ENCODE measurements at regions not wholly inside any gene's neighbourhood (a gene's known extent, or its start where the extent isn't known, plus 50 kb on each side); places are given as distances from the start of the nearest gene placed in this dataset.
A peak's percentile ranks its signal among the peaks of the same experiment; 100 is the strongest.

DNA sequence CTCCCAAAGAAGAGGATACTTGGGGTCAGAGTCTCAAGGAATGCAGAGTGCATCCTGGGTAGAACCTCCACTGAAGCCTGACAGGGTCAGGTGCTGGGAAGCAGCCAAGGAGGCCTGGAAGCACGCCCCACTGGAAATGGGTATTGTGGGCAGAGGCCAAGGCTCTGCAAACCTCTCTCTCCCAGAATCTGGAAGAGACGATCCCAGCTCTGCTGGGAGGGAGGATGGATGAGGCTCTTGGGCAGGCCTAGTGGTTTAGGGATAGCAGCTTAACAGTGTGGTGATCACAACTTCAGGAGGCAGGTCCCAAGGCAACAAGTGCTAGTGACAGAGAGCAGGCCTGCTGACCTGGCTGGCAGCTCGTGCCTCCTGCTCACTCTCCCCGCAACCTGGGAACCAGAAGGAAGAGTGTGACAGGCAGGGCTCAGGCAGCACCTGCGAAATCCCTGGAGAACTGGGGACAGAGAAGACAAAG, 641.0 kb downstream of the PLPP3 start:
- ATAC-seq (peak; percentile 76), DNase-seq (ENCODE audit: missing footprints) (peak; percentile 55)
- intact Hi-C loops (cut with DNase I), result loop anchor here (10.0 kb wide), 1 partner anchor 416 kb away; no protein-coding TSS in a partner anchor

DNA sequence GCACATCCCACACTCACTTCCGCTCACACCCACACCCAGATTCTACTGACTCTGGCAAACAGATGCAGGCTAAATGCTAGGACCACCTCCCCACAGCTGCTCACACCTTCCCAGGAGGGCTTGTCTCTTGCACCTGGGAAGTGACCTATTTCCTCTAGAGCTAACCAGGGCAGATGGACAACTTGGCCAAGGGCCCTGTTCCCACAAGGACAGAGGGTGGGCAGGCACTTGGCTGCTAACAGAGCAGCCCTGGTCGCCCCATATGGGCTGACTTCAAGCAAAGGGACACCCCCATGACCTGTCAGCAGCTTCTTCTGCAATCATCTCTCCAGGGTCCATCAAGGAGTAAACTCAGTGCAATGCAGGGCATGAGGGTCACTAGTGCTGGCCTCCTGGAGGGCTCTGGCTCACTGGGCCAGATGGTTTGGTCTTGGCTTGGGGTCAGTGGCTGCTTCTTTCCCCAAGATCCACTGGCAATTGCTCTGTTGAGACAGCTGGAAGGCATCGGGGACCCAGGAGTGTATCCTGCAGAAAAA, 641.5 kb downstream of the PLPP3 start:
- peak; percentile 71 for ATAC-seq
- DNase-seq (ENCODE audit: missing footprints), result peak; percentile 49
- intact Hi-C loops (cut with DNase I), result loop anchor here (10.0 kb wide), 1 partner anchor 417 kb away; no protein-coding TSS in a partner anchor

DNA sequence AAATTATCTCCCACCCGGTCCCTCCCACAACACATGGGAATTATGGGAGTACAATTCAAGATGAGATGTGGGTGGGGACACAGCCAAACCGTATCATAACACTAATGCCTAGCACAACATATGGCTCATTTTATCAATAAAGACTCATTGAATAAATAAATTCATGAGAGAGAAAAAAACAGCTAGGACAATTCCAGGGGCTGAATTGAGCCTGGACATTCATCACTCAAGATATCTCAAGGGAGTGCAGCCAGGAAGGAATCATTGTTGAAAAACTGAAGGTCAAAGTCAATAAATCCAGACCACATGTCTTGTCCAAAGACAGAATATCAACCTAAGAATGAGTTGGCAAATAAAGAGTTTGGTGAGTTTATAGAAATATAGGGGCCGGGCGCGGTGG, 644.1 kb downstream of the PLPP3 start:
- intact Hi-C loops (cut with DNase I), result loop anchor here (10.0 kb wide), 1 partner anchor 420 kb away; no protein-coding TSS in a partner anchor
- no peak for DNase-seq (ENCODE audit: missing footprints)
- no peak for ATAC-seq

DNA sequence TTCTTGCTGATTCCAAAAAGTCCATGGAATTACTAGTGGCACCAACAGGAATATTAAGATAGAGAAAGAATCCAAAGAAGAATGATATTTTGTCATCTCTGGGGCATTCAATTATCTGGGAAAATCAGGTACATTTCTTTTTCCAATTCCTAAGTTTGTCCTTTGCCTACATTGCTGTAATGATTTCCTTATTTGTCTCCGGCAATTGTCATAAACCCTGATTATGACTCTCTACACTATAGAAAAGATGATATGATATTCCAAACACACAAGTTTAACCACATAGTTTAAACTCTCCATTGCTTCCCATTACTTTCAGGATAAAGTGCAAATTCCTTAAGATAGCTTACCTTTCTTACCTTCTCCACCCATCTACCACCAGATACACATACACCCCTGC, 647.0 kb downstream of the PLPP3 start:
- ATAC-seq (no peak), DNase-seq (ENCODE audit: missing footprints) (no peak)
- intact Hi-C loops (cut with DNase I), result loop anchor here (10.0 kb wide), 1 partner anchor 422 kb away; no protein-coding TSS in a partner anchor

DNA sequence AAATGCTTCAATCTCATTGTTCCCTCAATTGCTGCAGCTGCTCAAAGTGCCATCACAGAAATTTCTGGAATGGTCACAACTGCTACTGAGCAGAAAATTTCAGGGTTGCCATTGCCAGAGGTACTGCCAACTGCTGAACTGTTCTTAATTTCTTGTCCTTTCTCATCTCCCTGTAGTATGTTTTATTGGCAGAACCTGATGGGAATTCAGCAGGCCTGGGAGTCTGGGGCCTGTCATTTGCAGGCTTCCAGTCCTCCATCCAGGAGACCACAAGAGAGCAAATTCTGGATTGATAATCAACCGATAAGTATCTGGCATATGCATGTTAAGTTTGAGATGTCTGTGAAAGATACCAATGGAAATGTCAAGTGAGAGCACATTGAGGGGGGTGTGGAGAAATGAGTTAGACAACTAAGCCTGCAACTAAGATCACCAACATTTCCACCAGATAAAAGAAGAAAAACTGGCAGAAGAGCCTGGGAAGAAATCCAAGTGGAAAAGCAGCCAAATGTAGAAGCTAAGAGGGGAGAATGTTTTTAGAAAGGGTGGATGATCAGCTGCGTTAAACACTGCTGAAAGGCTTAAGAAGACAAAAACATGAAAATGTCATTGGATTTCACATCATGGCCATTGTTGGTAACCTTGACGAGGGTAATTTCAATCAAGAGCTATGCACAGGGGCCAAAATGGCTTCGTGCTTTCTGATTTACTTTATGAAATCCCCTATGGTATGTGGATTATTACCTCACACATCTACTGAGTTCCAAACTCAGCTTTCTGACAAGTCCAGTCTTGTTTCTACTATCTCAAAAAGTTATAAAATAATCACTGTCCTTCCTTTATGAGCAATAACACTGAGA, 648.1 kb downstream of the PLPP3 start:
- peak; percentile 83 for ATAC-seq

DNA sequence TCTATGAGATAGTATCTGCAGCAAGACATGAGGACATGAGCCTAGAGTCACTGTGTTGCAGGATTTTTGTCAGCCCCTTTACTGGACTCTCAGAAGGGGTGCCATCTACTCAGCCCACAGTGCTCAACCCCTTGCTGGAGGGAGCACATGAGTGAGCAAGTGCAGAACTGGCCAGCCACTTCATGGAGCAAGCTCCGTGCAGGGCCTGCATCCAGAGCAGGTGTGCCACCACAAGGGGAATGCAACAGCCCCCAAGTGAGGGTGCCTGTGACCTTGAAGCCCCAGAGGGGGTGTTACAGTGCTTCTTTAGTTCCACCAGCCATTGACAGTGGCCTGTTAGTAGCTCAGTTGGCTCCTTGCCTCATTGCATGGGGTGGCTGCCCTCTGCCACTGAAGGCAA, 649.7 kb downstream of the PLPP3 start:
- intact Hi-C loops (cut with DNase I), result loop anchor here (10.0 kb wide), 1 partner anchor 425 kb away; no protein-coding TSS in a partner anchor
- ATAC-seq (no peak), DNase-seq (ENCODE audit: missing footprints) (peak; percentile 41)

More for the DNA sequence above, 648.1 kb downstream of the PLPP3 start:
- no peak for DNase-seq (ENCODE audit: missing footprints)
- intact Hi-C loops (cut with DNase I), result loop anchor here (10.0 kb wide), 1 partner anchor 423 kb away; no protein-coding TSS in a partner anchor

DNA sequence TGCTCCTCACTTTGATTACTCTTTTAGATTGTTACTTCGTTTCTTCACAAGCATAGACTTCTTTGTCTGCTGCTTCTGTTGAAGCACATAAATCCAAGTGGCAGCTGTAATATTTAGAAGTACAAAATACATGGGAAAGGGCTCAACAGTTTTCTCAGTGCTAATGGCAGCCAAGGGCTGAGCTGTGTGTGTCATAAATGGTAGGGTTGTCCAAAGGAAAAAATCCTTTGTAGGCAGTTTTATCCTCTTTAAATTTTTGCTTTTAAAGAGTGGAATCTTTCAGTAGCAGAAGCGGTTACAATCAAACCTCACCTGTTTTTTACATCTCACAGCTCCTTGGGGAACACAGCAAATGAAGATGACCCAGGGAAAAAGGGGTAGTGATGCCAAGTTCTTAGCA, 650.8 kb downstream of the PLPP3 start:
- intact Hi-C loops (cut with DNase I), result no loop called here
- ATAC-seq, result no peak
- DNase-seq (ENCODE audit: missing footprints), result no peak

DNA sequence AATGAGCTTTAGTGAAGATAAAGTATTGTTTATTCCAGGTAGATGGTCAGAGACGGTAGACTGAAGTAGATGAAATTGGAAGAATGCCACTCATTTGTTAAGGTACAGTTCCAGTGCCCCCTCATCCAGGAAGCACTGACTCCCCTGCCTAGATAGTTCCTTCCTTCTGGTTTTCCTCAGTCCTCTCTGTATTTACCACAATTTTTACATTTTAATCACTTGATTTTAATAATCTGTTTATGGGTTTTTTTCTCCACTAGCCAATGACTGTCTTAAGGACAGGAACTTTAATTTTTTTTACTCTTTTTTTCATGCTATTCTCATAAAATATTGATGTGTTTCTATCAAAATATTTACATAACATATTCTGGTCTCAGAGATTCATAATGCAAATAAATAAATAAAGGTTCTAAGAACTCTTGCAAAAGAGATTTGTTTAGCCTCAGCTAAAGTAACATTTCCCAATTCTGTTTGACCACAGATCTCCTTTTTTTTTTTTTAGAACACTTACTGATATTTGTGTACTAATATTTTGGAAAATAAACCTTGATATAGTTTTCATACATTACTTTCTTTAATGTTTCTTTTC, 651.6 kb downstream of the PLPP3 start:
- DNase-seq (ENCODE audit: missing footprints), result no peak
- no peak for ATAC-seq
- intact Hi-C loops (cut with DNase I), result no loop called here

DNA sequence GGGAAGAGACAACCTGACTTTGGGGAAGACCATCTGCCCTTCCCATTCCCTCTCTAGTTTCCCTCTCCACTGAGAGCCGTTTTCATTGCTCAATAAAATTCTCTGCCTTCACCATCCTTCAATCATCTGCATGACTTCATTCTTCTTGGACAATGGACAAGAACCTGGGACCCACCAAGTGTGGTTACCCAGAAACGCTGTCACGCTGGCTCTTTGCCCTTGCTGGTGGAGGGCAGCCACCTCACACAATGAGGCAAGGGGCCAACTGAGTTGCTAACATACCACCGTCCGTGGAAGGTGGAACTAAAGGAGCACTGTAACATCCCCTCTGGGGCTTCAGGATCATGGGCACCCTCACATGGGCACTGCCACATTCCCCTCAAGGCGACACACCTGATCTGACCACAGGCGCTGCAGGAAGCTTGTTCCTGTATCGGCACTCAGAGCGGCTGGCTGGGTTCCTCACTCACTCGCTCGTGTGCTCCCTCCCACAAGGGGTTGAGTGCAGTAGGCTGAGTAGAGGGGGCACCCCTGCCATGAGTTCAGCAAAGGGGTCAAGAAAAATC, 652.4 kb downstream of the PLPP3 start:
- ATAC-seq, result no peak
- intact Hi-C loops (cut with DNase I), result no loop called here

DNA sequence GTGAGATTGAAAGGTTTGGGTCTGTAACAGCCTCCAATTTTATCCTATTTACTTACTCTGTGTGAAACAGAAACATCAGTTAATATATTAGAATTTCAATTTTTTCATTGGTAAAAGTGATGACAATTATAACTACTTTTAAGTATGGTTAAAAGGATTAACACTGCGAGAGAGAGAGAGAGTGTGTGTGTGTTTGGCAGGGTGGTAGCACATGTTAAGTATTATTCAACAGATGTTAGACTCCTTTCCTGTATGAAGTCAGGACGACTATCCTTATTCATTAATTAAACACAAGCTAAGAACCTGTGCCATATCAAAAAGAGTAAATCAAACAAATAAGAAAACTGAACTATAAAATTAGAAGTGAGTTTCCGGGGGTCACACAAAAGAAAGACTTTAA, 662.5 kb downstream of the PLPP3 start:
- no peak for DNase-seq (ENCODE audit: missing footprints)
- intact Hi-C loops (cut with DNase I), result no loop called here
- ATAC-seq, result no peak

More for the DNA sequence above, 652.4 kb downstream of the PLPP3 start:
- peak; percentile 34 for DNase-seq (ENCODE audit: missing footprints)

DNA sequence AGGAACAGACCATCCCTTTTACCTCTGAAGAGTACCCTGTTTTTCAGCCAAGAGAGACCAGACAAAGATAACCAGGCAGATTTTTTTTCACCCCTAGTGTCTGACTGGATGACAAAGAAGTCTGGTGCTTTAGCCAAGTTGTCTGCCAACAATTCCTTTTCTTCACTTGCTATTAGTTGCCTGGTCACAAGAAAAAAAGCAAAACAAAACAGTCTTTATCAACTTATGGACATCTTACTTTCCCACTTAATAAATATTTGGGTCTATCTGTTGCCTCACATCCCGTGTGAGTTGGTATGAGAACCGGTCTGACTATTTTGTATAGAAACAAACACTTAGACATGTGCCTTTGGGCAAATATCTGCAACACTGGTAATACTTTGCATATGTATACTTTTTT, 662.9 kb downstream of the PLPP3 start:
- intact Hi-C loops (cut with DNase I), result no loop called here
- ATAC-seq (peak; percentile 16), DNase-seq (ENCODE audit: missing footprints) (no peak)

DNA sequence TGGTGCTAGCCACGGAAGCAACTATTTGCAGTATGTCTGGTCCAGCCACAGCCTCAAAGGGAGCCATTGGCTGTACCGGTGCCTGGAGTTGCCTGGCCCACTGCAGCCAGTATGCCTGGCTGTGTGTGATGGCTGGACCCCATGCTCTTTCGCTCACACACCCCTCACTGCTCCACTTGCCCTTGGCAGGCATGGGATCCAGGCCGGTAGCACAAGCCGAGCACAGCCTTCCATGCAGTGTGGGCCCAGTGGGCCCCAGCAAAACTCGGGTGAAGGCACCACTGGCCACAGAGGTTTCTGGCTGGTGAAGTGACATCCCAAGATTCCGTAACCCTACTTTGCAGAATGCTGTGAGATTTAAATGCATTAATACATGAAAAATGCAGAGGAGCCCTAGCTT, 665.8 kb downstream of the PLPP3 start:
- ATAC-seq (no peak), DNase-seq (ENCODE audit: missing footprints) (no peak)
- intact Hi-C loops (cut with DNase I), result no loop called here

DNA sequence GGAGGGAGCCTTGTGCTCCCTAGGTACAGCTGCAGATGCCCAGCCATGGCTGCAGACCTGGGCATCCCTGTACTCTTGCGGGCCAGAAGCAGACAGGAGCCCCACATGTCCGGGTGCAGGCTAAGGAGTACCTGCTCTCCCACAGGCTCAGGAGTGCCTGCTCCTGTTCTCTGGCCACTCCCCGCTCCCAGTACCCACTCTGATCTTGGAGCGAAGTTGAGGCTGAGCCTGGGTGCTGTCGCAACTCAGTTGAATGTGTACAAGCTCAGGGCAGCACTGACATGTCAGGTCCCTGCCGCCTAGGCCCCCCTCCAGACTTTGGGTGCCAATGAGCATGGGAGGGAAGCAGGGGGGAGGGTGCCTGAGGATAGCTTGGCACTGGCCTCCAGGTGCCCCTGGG, 666.9 kb downstream of the PLPP3 start:
- intact Hi-C loops (cut with DNase I), result no loop called here
- peak; percentile 48 for DNase-seq (ENCODE audit: missing footprints)
- ATAC-seq, result no peak

DNA sequence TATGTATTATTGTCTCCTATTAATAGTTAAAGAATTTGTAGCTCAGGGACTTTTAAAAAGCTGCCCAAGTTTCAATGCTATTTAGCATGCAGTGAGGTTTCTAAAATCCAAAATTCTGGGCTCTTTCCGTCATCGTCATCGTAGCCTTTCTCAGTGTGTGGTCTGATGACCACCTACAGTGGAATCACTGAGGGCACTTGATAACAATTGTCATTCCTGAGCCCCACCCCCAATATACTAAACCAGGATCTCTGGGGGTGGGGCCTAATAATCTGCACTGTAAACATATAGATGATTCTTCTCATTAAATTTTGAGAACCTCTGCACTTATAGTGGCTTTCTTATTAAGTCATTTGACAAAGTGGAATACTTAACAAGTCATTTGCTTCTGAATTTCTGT, 674.8 kb downstream of the PLPP3 start:
- no peak for ATAC-seq
- intact Hi-C loops (cut with DNase I), result no loop called here
- DNase-seq (ENCODE audit: missing footprints), result no peak

DNA sequence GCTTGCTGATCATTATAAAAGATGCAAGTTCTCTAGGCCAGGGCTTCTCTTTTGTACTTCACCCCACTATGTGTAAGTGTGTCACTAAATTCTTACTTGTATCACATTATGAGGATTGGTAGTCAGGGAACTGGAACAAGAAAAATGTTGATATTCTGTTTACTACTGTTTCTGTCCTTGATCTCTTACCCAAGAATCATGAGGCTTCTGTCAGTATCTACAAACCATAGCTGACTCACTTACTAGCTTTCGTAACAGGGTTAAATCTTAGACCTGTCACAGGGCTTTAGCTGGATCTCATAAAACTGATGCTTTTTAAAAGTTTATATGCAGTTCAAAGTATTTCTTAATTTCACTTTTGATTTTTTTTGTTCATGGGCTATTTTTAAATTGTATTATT, 681.2 kb downstream of the PLPP3 start:
- DNase-seq (ENCODE audit: missing footprints), result no peak
- ATAC-seq, result no peak
- intact Hi-C loops (cut with DNase I), result no loop called here

DNA sequence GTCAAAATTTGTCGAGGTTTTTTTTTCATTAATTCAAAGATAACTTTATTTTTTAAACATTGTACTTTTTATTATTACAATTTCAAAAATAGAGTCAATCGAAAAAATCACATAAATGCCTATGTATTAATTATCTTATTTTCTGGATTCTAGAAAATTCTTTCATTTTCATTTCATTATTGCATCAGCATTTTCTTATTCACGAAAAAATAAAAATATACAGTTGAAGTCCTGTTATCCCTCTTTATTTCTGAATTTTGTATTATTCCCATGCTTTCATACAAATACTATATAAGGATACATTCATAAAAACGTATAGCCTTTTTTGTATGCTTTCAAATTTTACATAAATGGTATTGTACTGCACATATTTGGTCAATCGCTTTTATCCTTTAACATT, 681.0 kb upstream of the USP24 start:
- ATAC-seq (no peak), DNase-seq (ENCODE audit: missing footprints) (no peak)
- intact Hi-C loops (cut with DNase I), result no loop called here

DNA sequence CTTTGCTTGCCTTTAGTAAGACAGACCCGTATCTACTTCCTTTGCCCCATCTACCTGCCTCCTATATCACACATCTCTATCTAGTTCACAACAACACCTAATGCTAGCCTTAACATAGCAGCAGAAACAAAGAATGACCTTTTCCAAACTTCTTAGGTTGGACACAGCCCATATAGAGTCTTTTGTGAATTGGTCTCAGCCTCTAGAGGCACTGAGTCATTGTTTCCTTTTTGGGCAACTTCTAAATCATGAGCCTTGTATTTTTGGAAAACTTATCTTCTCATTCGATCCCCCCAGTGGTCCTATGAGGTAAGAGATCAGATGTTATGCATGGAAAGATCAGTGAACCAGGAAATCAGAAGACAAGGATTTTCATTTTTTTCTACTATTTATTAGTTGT, 679.4 kb upstream of the USP24 start:
- DNase-seq (ENCODE audit: missing footprints), result no peak

DNA sequence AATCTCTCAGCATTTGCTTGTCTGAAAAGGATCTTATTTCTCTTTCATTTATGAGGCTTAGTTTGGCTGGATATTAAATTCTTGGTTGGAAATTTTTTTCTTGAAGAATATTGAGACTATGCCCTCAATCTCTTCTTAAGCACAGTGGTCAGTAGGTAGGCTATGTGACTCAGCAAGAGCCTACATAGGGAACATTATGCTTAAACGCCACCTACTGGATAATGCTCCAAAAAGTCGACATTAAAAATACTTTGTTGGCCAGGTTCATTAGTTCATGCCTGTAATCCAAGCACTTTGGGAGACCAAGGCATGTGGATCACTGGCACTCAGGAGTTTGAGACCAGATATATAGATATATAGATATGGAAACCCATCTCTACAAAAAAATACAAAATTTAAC, 678.0 kb upstream of the USP24 start:
- intact Hi-C loops (cut with DNase I), result no loop called here
- ATAC-seq, result no peak
- DNase-seq (ENCODE audit: missing footprints), result no peak

More for the DNA sequence above, 679.4 kb upstream of the USP24 start:
- no peak for ATAC-seq
- intact Hi-C loops (cut with DNase I), result no loop called here

DNA sequence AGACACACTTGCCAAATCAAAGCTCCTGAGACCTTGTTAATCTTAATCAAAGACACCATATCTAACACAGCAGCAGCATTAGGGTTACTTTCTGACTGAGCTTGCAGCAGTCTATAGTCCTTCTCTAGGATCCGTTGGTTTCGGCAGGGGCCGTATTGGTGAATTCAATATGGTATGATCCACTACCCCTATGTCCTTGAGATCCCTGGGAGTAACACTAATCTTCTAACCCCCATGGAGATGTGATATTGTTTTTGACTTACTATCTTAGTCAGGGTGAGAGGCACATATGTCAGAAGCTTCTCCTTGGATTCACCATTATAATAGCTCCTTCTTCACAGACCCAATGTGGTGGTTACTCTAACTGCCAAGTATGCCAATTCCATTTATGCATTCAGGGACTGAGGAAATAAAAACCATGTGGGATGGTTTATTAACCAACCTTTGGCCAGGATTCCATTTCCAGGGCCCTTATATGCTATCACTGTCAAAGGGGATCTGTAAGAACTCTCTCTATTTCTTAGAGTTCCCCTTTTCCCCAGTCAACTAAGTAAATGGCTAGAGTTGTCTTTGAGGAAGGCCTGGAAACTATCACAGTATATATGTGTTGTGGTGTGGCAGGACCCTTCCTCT, 673.6 kb upstream of the USP24 start:
- intact Hi-C loops (cut with DNase I), result no loop called here
- DNase-seq (ENCODE audit: missing footprints) (no peak), ATAC-seq (no peak)

Data from Right ventricle myocardium inferior (tissue), 1 donor.